Kidney (tissue), 13 donors: ENCODE measurements at regions not wholly inside any gene's neighbourhood (a gene's known extent, or its start where the extent isn't known, plus 50 kb on each side); places are given as distances from the start of the nearest gene placed in this dataset.
A peak's percentile ranks its signal among the peaks of the same experiment; 100 is the strongest.

ENCODE experiments used
- DNase-seq, 5 donors: peaks; one replicate each; pipeline ENCODE4 v3.0.0-alpha.2; 2013 to 2020
- FAIRE-seq: peaks from 2 replicates; lab custom pipeline; 2012; peaks lifted over from hg19 to GRCh38; lab: Jason Lieb, UNC
- H3K27ac ChIP-seq, 2 donors: one replicate each; pipeline ENCODE4 v1.7.0; 2013; ENCODE audit warnings: low read depth in 2 of 2, low read length in 2 of 2, inconsistent platforms in 1 of 2
- H3K27me3 ChIP-seq: one replicate; pipeline ENCODE4 v1.7.1; 2013; ENCODE audit warnings: low read length, inconsistent platforms; ENCODE audit not compliant: control insufficient read depth, insufficient read depth
- H3K36me3 ChIP-seq, 3 donors: one replicate each; pipeline versions ENCODE4 v1.7.0 to v1.7.1; 2013; ENCODE audit warnings: low read length in 3 of 3, control low read depth in 1 of 3, inconsistent platforms in 1 of 3; ENCODE audit not compliant: insufficient read depth in 3 of 3, control insufficient read depth in 2 of 3
- H3K4me1 ChIP-seq, 3 donors: one replicate each; pipeline versions ENCODE4 v1.7.0 to v1.7.1; 2013; ENCODE audit warnings: low read length in 3 of 3, inconsistent platforms in 1 of 3, low read depth in 1 of 3; ENCODE audit not compliant: control insufficient read depth in 2 of 3, insufficient read depth in 2 of 3
- H3K4me3 ChIP-seq, 3 donors: one replicate each; pipeline versions ENCODE4 v1.7.0 to v1.8.1; 2013; ENCODE audit warnings: low read length in 3 of 3, control low read depth in 1 of 3, inconsistent platforms in 1 of 3
- H3K9ac ChIP-seq, 3 donors: one replicate each; pipeline versions ENCODE4 v1.7.0 to v1.7.1; 2013; ENCODE audit warnings: low read length in 3 of 3, control low read depth in 1 of 3, inconsistent platforms in 1 of 3
- H3K9me3 ChIP-seq, 3 donors: one replicate each; pipeline versions ENCODE4 v1.7.0 to v1.7.1; 2013; ENCODE audit warnings: low read length in 3 of 3, control low read depth in 1 of 3, inconsistent platforms in 1 of 3; ENCODE audit not compliant: control insufficient read depth in 2 of 3, insufficient read depth in 1 of 3
- intact Hi-C: fragments of 100-400 bp; cut with DNase I; formaldehyde crosslinking; loops from one replicate; pipeline ENCODE4 v1.11.1; 2022
- TF ChIP-seq, protein P1 (sequence below): IDR thresholded peaks from 3 replicates; pipeline ENCODE4 v1.5.1; 2012; ENCODE audit warnings: mild to moderate bottlenecking, moderate library complexity, borderline replicate concordance; ENCODE audit not compliant: insufficient read depth; ENCODE audit errors: extremely low read depth
- donor health status: control.
- donor health status: control.
- donor health status: control.
- donor health status: control.
- donor health status: control.
- donor health status: DM: yes; HTN: yes; CAD: no.
- donor health status: Normal renal cell carcinoma (clear cell type).

DNA sequence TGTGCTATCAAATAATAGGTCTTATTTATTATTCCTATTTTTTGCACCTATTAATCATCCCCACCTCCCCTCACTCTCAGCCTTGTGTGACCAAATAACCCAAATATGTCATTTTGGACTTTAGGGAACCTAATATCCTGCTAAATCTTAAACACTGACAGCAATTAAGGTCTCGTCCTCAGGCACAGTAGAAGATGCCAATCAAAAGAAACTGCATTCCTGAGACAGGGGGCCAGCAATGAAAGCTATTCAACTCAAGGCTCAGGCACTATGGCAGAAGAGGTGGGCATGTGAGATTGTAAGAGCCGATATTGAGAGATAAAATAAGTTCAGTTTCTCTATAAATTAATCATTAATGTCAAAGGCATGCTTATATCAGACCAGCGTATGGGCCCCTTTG, 1437.7 kb upstream of the PCDH9 start:
- TF ChIP-seq, protein P1, sequence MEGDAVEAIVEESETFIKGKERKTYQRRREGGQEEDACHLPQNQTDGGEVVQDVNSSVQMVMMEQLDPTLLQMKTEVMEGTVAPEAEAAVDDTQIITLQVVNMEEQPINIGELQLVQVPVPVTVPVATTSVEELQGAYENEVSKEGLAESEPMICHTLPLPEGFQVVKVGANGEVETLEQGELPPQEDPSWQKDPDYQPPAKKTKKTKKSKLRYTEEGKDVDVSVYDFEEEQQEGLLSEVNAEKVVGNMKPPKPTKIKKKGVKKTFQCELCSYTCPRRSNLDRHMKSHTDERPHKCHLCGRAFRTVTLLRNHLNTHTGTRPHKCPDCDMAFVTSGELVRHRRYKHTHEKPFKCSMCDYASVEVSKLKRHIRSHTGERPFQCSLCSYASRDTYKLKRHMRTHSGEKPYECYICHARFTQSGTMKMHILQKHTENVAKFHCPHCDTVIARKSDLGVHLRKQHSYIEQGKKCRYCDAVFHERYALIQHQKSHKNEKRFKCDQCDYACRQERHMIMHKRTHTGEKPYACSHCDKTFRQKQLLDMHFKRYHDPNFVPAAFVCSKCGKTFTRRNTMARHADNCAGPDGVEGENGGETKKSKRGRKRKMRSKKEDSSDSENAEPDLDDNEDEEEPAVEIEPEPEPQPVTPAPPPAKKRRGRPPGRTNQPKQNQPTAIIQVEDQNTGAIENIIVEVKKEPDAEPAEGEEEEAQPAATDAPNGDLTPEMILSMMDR, result no peak
- Histone ChIP-seq H3K9ac (no peak overlapping the region), H3K9me3 (no peaks in the 10 kb centered on the region), H3K36me3 (no peaks in the 10 kb centered on the region), H3K27ac (no peak overlapping the region), H3K27me3 (no peaks in the 10 kb centered on the region), H3K4me3 (no peak overlapping the region), H3K4me1 (no peaks in the 10 kb centered on the region)
- intact Hi-C loops, result no loop called here
- DNase-seq, result peak in 1 of 5 donors; percentile 6
- no peak for FAIRE-seq

DNA sequence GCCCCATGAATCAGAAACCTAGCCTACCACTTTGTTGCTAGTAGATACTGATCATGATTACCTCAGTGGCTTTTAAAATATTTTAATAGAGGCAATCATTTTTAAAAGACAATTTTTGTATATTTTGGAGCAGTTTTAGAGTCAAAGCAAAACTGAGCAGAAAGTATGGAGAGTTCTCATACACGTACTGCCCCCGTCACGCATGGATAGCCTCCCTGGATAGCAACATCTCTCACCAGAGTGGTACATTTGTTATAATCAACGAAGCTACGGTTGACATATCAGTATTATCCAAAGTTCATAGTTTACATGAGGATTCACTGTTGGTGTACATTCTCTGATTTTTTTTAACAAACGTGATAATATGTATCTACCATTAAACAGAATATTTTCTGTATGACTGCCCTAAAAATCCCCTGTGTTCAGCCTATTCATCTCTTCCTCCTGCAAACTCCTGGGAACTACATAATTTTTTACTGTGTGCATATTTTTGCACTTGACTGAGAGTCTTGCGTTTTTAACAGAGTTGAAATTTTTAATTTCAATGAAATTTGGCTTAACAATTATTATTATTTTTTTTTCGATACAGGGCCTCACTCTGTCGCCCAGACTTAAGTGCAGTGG, 1436.8 kb upstream of the PCDH9 start:
- DNase-seq (no peak), FAIRE-seq (no peak)
- no peaks in the 10 kb centered on the region for H3K36me3 ChIP-seq
- no peaks in the 10 kb centered on the region for H3K27me3 ChIP-seq
- H3K4me1 ChIP-seq, result no peaks in the 10 kb centered on the region
- TF ChIP-seq, protein P1, result no peak
- no peak overlapping the region for H3K4me3 ChIP-seq
- H3K27ac ChIP-seq, result no peak overlapping the region
- intact Hi-C loops, result no loop called here
- no peak overlapping the region for H3K9ac ChIP-seq
- no peaks in the 10 kb centered on the region for H3K9me3 ChIP-seq

DNA sequence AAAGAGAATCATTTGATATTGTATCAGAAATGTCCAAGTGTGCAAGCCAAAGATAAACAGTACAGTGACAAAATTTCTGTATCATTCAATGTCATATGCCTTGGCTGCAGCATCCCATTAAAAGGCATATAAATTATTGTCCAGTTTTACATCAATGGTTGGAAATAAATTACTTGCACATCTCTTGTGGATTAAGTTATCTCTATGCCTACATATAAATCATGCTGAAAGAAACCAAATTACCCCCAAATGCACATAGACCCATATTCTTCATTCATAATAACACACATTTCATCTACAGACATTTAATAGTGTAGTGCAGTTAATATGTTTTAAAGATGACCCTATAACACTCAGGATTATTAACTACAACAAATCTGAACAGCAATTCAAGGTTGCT, 1415.7 kb upstream of the PCDH9 start:
- Histone ChIP-seq H3K36me3 (no peaks in the 10 kb centered on the region), H3K27me3 (no peaks in the 10 kb centered on the region), H3K9me3 (no peaks in the 10 kb centered on the region), H3K4me1 (no peaks in the 10 kb centered on the region), H3K9ac (no peak overlapping the region), H3K27ac (no peak overlapping the region), H3K4me3 (no peak overlapping the region)
- TF ChIP-seq, protein P1, result no peak
- FAIRE-seq (no peak), DNase-seq (no peak)
- intact Hi-C loops, result no loop called here

DNA sequence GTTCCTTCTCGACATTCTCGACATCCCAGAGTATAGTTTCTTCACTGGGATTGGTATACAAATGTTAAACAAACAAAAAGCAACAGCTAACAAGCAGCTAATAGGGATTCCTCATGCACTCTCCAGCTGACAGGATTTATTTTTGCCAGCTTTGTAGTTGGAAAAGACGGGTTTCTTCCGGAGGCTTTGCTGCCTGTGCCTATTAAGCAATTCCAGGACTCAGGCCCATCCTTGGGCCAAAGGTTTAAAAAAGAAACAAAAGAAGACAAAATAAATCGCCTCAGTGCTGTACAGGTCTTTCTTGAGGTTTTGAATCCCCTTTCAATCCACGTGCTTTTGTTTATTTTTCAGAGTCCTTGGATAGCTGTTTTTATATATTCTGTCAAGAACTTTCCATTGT, 1414.5 kb upstream of the PCDH9 start:
- H3K27ac ChIP-seq, result no peak overlapping the region
- no peak overlapping the region for H3K9ac ChIP-seq
- intact Hi-C loops, result no loop called here
- H3K27me3 ChIP-seq, result no peaks in the 10 kb centered on the region
- DNase-seq, result no peak
- no peaks in the 10 kb centered on the region for H3K4me1 ChIP-seq
- TF ChIP-seq, protein P1, result no peak
- FAIRE-seq, result no peak
- H3K36me3 ChIP-seq, result no peaks in the 10 kb centered on the region
- H3K9me3 ChIP-seq, result no peaks in the 10 kb centered on the region
- no peak overlapping the region for H3K4me3 ChIP-seq
